Activated naive CD8-positive, alpha-beta T cell treated with anti-CD3 and anti-CD28 coated beads for 36 hours (primary cell): ENCODE measurements at regions not wholly inside any gene's neighbourhood (a gene's known extent, or its start where the extent isn't known, plus 50 kb on each side); places are given as distances from the start of the nearest gene placed in this dataset.

Experiments
- DNase-seq: peaks from one replicate; pipeline ENCODE4 v3.0.0; 2021
- H3K27ac Mint-ChIP-seq: one replicate; pipeline ENCODE4 v1.8.0; 2022; ENCODE audit warnings: mild to moderate bottlenecking, moderate library complexity, mixed read lengths
- H3K27me3 Mint-ChIP-seq: one replicate; pipeline ENCODE4 v1.8.0; 2022; ENCODE audit warnings: mild to moderate bottlenecking, mixed read lengths
- H3K36me3 Mint-ChIP-seq: one replicate; pipeline ENCODE4 v1.8.0; 2021; ENCODE audit warnings: mild to moderate bottlenecking, mixed read lengths
- H3K4me1 Mint-ChIP-seq: one replicate; pipeline ENCODE4 v1.8.0; 2021; ENCODE audit warnings: mixed read lengths
- H3K4me3 Mint-ChIP-seq: one replicate; pipeline ENCODE4 v1.8.0; 2022; ENCODE audit warnings: mild to moderate bottlenecking, moderate library complexity, mixed read lengths
- H3K9me3 Mint-ChIP-seq: one replicate; pipeline ENCODE4 v1.8.0; 2022; ENCODE audit warnings: mixed read lengths

- Mint-ChIP-seq H3K9me3 (no peaks in the 10 kb centered on the region), H3K27me3 (no peaks in the 10 kb centered on the region), H3K4me1 (peaks cover 17% of the 10 kb centered on the region), H3K36me3 (no peaks in the 10 kb centered on the region), H3K27ac (no peak overlapping the region), H3K4me3 (no peak overlapping the region)
- DNase-seq: no peak
Observed at GRCh38 chr6:158920311-158920905, 79.6 kb downstream of the RSPH3 start.

DNA sequence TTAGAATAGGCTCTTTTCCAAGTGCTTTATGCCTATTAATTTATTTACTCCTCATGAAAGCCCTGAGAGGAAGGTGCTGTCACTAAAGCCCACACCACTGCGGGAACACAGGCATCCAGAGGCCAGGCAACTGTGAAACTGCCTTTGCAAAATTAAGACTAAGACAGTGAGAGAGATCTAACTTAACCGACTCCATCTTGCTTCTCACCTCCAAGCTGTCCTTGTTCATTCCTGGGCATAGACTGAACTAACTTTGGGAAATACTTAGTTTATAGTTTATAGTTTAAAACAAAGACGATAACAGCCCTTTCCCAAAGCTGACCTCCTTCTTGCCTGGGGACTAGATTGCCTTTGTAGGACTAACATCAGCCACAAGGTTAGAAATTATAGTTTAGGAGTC is 80.1 kb downstream of the RSPH3 start:
- H3K27ac Mint-ChIP-seq: no peak overlapping the region
- no peak overlapping the region for H3K4me3 Mint-ChIP-seq
- H3K9me3 Mint-ChIP-seq: no peaks in the 10 kb centered on the region
- no peaks in the 10 kb centered on the region for H3K27me3 Mint-ChIP-seq
- no peak for DNase-seq
- H3K36me3 Mint-ChIP-seq: no peaks in the 10 kb centered on the region
- H3K4me1 Mint-ChIP-seq: peaks cover 22% of the 10 kb centered on the region

GRCh38 chr6:158916617-158917016 is 83.4 kb downstream of the RSPH3 start:
- no peaks in the 10 kb centered on the region for H3K9me3 Mint-ChIP-seq
- H3K27me3 Mint-ChIP-seq: no peaks in the 10 kb centered on the region
- H3K27ac Mint-ChIP-seq: no peak overlapping the region
- peaks cover 39% of the 10 kb centered on the region for H3K4me1 Mint-ChIP-seq
- no peak for DNase-seq
- H3K36me3 Mint-ChIP-seq: no peaks in the 10 kb centered on the region
- H3K4me3 Mint-ChIP-seq: no peak overlapping the region

- Mint-ChIP-seq H3K36me3 (no peaks in the 10 kb centered on the region), H3K27ac (no peak overlapping the region), H3K4me3 (no peak overlapping the region), H3K27me3 (no peaks in the 10 kb centered on the region), H3K4me1 (peaks cover 52% of the 10 kb centered on the region), H3K9me3 (no peaks in the 10 kb centered on the region)
- no peak for DNase-seq
Observed at GRCh38 chr6:158914923-158915322, 85.1 kb downstream of the RSPH3 start.

- peaks cover 53% of the 10 kb centered on the region for H3K4me1 Mint-ChIP-seq
Observed at GRCh38 chr6:158913580-158913979, 86.4 kb downstream of the RSPH3 start.

DNA sequence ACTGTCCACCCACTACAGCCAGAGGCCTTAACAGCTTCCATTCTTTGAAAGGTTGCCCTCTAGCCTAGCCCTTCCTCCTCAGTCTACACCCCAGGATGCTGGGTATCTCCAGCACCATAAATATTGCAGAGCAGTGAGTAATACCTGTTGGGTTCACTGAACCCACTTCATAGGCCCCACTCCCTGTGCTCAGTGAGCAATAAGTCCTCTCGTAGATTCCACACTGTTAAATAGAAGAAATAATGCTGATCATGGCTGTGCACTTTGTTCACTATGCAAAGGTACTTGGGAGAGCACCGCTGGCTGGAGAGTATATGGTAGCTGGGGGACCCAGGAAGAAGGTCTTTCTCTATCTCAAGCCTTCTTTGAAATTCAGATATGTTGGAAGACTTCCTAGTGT is 87.3 kb downstream of the RSPH3 start:
- peaks cover 47% of the 10 kb centered on the region for H3K4me1 Mint-ChIP-seq

More at GRCh38 chr6:158913580-158913979, 86.4 kb downstream of the RSPH3 start:
- Mint-ChIP-seq H3K4me3 (no peak overlapping the region), H3K9me3 (no peaks in the 10 kb centered on the region), H3K27me3 (no peaks in the 10 kb centered on the region), H3K27ac (no peak overlapping the region), H3K36me3 (no peaks in the 10 kb centered on the region)
- DNase-seq: no peak

GRCh38 chr6:158911746-158912480 is 88.1 kb downstream of the RSPH3 start:
- no peaks in the 10 kb centered on the region for H3K27me3 Mint-ChIP-seq
- peak overlapping the region; percentile 29 for H3K4me3 Mint-ChIP-seq
- peak; percentile 52 for DNase-seq
- H3K27ac Mint-ChIP-seq: peak overlapping the region; percentile 75
- H3K4me1 Mint-ChIP-seq: peaks cover 40% of the 10 kb centered on the region
- H3K9me3 Mint-ChIP-seq: no peaks in the 10 kb centered on the region
- H3K36me3 Mint-ChIP-seq: no peaks in the 10 kb centered on the region

More for the DNA sequence above, 87.3 kb downstream of the RSPH3 start:
- Mint-ChIP-seq H3K36me3 (no peaks in the 10 kb centered on the region), H3K27ac (peak overlapping the region; percentile 40), H3K27me3 (no peaks in the 10 kb centered on the region), H3K9me3 (no peaks in the 10 kb centered on the region), H3K4me3 (no peak overlapping the region)
- DNase-seq: peak; percentile 9

DNA sequence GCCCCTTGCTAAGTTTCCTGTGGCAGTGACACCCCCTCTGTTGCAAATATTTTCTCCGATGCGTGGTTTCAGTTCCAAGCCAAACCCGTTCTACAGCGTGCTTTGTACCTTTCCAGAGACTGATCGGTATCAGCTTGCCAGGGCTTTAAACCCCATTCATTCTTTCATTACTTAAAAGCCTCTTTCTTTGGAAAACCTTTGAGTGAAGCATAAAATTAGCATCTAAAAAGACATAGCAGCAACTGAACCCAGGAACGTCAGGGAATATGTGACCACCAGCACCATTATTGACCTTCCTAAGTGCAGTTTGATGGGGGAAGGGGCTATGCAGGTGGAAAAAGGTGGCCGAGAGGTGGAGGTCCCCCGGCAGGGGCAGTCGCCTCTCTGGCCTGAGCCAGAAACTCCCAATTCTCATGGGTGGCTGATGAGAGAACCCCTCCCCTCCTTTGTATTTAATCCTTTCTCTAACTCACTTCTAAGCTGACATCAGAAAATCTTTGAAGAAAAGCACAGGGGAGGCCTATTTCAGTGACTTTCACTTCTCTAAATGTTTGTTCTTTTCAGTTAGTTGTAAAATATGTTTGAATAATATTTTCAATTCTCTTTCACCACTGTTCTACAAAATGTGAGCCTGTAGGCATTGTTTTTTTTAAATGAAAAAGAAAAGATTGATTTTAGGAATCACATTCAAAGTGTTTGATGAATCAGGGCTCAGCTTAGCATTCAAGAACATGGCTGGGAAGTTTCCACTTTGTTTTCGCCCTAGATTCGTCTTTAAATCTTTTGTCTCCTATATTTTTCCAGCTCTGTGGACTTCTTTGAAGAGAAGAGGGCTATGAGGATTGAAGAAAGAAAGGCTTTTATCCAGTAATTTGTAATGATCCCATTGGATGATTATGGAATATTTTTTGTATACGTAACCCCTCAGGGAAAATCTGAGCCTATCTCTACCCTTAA is 89.2 kb downstream of the RSPH3 start:
- DNase-seq: peak; percentile 32
- peak overlapping the region; percentile 75 for H3K27ac Mint-ChIP-seq
- H3K36me3 Mint-ChIP-seq: peaks cover 5% of the 10 kb centered on the region
- H3K9me3 Mint-ChIP-seq: peaks cover 7% of the 10 kb centered on the region
- peaks cover 40% of the 10 kb centered on the region for H3K4me1 Mint-ChIP-seq
- H3K4me3 Mint-ChIP-seq: peak overlapping the region; percentile 57
- no peaks in the 10 kb centered on the region for H3K27me3 Mint-ChIP-seq

DNA sequence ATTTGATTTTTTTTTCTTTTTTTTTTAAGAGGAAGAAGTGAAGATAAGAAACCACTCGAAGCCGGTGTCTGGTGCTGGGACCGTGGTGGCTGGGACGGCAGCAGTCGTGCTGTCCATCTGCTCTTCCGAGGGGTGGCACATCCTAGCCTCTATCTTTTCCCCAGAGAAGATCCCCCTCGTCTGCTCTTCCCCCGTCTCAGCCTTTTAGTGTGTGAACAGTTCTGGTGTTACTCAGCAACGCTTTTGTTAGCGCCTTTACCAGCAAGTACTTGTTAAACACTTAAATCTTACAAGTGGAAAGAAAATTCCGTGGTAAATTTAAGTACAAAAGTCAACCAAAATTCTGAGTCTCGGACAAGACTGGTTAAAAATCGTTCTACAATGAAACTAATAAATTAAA is 90.1 kb downstream of the RSPH3 start:
- Mint-ChIP-seq H3K4me3 (no peak overlapping the region), H3K36me3 (peaks cover 11% of the 10 kb centered on the region), H3K27me3 (no peaks in the 10 kb centered on the region), H3K4me1 (peaks cover 35% of the 10 kb centered on the region), H3K9me3 (peaks cover 13% of the 10 kb centered on the region), H3K27ac (peak overlapping the region; percentile 79)
- no peak for DNase-seq

GRCh38 chr6:158908606-158909005 is 89.4 kb upstream of the EZR start:
- DNase-seq: no peak
- H3K9me3 Mint-ChIP-seq: peaks cover 18% of the 10 kb centered on the region
- no peak overlapping the region for H3K27ac Mint-ChIP-seq
- no peak overlapping the region for H3K4me3 Mint-ChIP-seq
- no peaks in the 10 kb centered on the region for H3K27me3 Mint-ChIP-seq
- peaks cover 13% of the 10 kb centered on the region for H3K36me3 Mint-ChIP-seq
- H3K4me1 Mint-ChIP-seq: peaks cover 34% of the 10 kb centered on the region

GRCh38 chr6:158907931-158908330 is 88.8 kb upstream of the EZR start:
- Mint-ChIP-seq H3K27me3 (no peaks in the 10 kb centered on the region), H3K36me3 (peaks cover 13% of the 10 kb centered on the region), H3K9me3 (peaks cover 18% of the 10 kb centered on the region), H3K27ac (no peak overlapping the region), H3K4me3 (no peak overlapping the region), H3K4me1 (peaks cover 29% of the 10 kb centered on the region)
- DNase-seq: no peak

- peaks cover 18% of the 10 kb centered on the region for H3K9me3 Mint-ChIP-seq
- no peak for DNase-seq
- peaks cover 13% of the 10 kb centered on the region for H3K36me3 Mint-ChIP-seq
- H3K27ac Mint-ChIP-seq: no peak overlapping the region
- no peak overlapping the region for H3K4me3 Mint-ChIP-seq
- peaks cover 20% of the 10 kb centered on the region for H3K4me1 Mint-ChIP-seq
- H3K27me3 Mint-ChIP-seq: no peaks in the 10 kb centered on the region
Observed at GRCh38 chr6:158906926-158907325, 87.8 kb upstream of the EZR start.

GRCh38 chr6:158905277-158905676 is 86.1 kb upstream of the EZR start:
- Mint-ChIP-seq H3K4me3 (no peak overlapping the region), H3K27me3 (no peaks in the 10 kb centered on the region), H3K27ac (no peak overlapping the region), H3K9me3 (peaks cover 18% of the 10 kb centered on the region), H3K36me3 (peaks cover 13% of the 10 kb centered on the region), H3K4me1 (peaks cover 3% of the 10 kb centered on the region)
- no peak for DNase-seq

GRCh38 chr6:158903801-158904200 is 84.6 kb upstream of the EZR start:
- peaks cover 3% of the 10 kb centered on the region for H3K27me3 Mint-ChIP-seq
- H3K36me3 Mint-ChIP-seq: peaks cover 13% of the 10 kb centered on the region
- peaks cover 18% of the 10 kb centered on the region for H3K9me3 Mint-ChIP-seq
- H3K4me1 Mint-ChIP-seq: no peaks in the 10 kb centered on the region
- DNase-seq: no peak
- H3K4me3 Mint-ChIP-seq: no peak overlapping the region
- H3K27ac Mint-ChIP-seq: no peak overlapping the region

DNA sequence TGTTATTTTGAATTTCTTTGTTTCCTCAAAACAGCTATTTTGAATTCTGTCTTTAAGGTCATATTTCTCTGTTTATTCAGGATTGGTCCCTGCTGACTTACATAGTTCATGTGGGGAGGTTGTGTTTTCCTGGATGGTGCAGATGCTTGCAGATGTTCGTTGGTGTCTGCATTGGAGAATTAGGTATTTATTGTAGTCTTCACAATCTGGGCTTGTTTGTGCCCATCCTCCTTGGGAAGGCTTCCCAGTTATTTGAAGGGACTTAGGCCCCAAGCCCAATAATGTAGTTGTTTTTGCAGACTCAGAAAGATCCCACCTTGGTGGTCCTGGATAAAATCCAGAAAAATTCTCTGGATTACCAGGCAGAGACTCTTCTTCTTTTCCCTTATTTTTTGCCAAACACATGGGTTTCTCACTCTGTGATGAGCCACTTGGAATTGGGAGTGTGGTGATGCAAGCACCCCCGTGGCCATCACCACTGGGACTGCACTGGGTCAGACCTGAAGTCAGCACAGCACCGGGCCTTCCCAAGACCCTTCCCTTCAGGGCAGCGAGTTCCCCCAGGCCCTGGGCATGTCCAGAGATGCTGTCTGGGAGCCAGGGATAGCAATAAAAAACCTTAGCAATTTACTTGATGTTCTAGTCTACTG is 81.6 kb upstream of the EZR start:
- Mint-ChIP-seq H3K9me3 (peaks cover 11% of the 10 kb centered on the region), H3K36me3 (peaks cover 8% of the 10 kb centered on the region), H3K27ac (no peak overlapping the region), H3K27me3 (peaks cover 3% of the 10 kb centered on the region), H3K4me1 (no peaks in the 10 kb centered on the region), H3K4me3 (no peak overlapping the region)
- no peak for DNase-seq
